ENCODE measurements at regions not wholly inside any gene's neighbourhood (a gene's known extent, or its start where the extent isn't known, plus 50 kb on each side); places are given as distances from the start of the nearest gene placed in this dataset.

DNA sequence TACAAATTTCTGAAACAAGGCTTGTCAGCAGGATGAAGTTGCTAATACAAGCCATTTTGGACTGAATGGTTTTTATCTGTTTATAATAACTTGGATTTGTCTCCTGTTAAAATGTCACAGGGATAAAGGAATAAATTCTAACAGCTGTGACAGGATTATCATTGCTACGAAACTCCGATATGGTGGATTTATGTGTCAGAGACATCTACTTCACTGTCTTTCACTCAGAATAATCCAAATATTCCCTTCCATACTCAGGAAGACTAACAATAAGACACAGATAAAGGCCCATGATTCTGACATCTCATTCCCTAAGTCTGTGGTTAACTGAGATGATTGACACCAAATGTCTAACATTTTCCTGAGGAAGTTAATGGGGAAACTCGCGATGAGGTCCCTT is 529.8 kb upstream of the GOT2 start:
- TF ChIP-seq TAF1 (IDR thresholded peaks at IDR 0.05; ENCODE audit: low read depth) (no peak), NFIC (IDR thresholded peaks at IDR 0.05) (no peak), EP300 (IDR thresholded peaks at IDR 0.05; ENCODE audit: borderline replicate concordance) (no peak), CREB1 (IDR thresholded peaks at IDR 0.05; ENCODE audit: low read depth) (no peak), YY1 (IDR thresholded peaks at IDR 0.05; ENCODE audit: low read depth) (no peak), RAD21 (IDR thresholded peaks at IDR 0.05; ENCODE audit: low read depth) (no peak), ZBTB7A (IDR thresholded peaks at IDR 0.05; ENCODE audit: low read depth) (no peak), FOXM1 (IDR thresholded peaks at IDR 0.05; ENCODE audit: borderline replicate concordance, low read depth) (no peak), TEAD4 (IDR thresholded peaks at IDR 0.05) (no peak), EGR1 (IDR thresholded peaks at IDR 0.05) (no peak)
- TF ChIP-seq, protein P1, sequence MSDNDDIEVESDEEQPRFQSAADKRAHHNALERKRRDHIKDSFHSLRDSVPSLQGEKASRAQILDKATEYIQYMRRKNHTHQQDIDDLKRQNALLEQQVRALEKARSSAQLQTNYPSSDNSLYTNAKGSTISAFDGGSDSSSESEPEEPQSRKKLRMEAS (IDR thresholded peaks at IDR 0.05), result no peak
- TF ChIP-seq, protein P2, sequence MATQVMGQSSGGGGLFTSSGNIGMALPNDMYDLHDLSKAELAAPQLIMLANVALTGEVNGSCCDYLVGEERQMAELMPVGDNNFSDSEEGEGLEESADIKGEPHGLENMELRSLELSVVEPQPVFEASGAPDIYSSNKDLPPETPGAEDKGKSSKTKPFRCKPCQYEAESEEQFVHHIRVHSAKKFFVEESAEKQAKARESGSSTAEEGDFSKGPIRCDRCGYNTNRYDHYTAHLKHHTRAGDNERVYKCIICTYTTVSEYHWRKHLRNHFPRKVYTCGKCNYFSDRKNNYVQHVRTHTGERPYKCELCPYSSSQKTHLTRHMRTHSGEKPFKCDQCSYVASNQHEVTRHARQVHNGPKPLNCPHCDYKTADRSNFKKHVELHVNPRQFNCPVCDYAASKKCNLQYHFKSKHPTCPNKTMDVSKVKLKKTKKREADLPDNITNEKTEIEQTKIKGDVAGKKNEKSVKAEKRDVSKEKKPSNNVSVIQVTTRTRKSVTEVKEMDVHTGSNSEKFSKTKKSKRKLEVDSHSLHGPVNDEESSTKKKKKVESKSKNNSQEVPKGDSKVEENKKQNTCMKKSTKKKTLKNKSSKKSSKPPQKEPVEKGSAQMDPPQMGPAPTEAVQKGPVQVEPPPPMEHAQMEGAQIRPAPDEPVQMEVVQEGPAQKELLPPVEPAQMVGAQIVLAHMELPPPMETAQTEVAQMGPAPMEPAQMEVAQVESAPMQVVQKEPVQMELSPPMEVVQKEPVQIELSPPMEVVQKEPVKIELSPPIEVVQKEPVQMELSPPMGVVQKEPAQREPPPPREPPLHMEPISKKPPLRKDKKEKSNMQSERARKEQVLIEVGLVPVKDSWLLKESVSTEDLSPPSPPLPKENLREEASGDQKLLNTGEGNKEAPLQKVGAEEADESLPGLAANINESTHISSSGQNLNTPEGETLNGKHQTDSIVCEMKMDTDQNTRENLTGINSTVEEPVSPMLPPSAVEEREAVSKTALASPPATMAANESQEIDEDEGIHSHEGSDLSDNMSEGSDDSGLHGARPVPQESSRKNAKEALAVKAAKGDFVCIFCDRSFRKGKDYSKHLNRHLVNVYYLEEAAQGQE (IDR thresholded peaks at IDR 0.05; ENCODE audit: low read depth), result no peak
